ENCODE measurements at regions not wholly inside any gene's neighbourhood (a gene's known extent, or its start where the extent isn't known, plus 50 kb on each side); places are given as distances from the start of the nearest gene placed in this dataset.
A peak's percentile ranks its signal among the peaks of the same experiment; 100 is the strongest.

- TF ChIP-seq CTCF (conservative IDR thresholded peaks at IDR 0.05) (no peak), ZFX (IDR thresholded peaks at IDR 0.05) (no peak)
- no peak overlapping the region for H3K27ac ChIP-seq
Measured at GRCh38 chr6:22940581-22941290, 371.4 kb downstream of the HDGFL1 start.

GRCh38 chr6:22942403-22942802 is 373.0 kb downstream of the HDGFL1 start:
- no peak overlapping the region for H3K27ac ChIP-seq
- TF ChIP-seq CTCF (conservative IDR thresholded peaks at IDR 0.05): no peak

- TF ChIP-seq CTCF (conservative IDR thresholded peaks at IDR 0.05) (no peak), ZFX (IDR thresholded peaks at IDR 0.05) (no peak)
- no peak overlapping the region for H3K27ac ChIP-seq
Measured at GRCh38 chr6:22943327-22943726, 374.0 kb downstream of the HDGFL1 start.

GRCh38 chr6:22949967-22950366 is 380.6 kb downstream of the HDGFL1 start:
- H3K27ac ChIP-seq: no peak overlapping the region
- no peak for TF ChIP-seq ZFX (IDR thresholded peaks at IDR 0.05)
- TF ChIP-seq CTCF (conservative IDR thresholded peaks at IDR 0.05): no peak

- TF ChIP-seq ZFX (IDR thresholded peaks at IDR 0.05) (no peak), CTCF (conservative IDR thresholded peaks at IDR 0.05) (no peak)
- no peak overlapping the region for H3K27ac ChIP-seq
Measured at GRCh38 chr6:22952097-22952496, 382.7 kb downstream of the HDGFL1 start.

- no peak for TF ChIP-seq CTCF (conservative IDR thresholded peaks at IDR 0.05)
- no peak for TF ChIP-seq ZFX (IDR thresholded peaks at IDR 0.05)
- no peak overlapping the region for H3K27ac ChIP-seq
Measured at GRCh38 chr6:22954749-22955385, 385.5 kb downstream of the HDGFL1 start.

- no peak overlapping the region for H3K27ac ChIP-seq
- TF ChIP-seq ZFX (IDR thresholded peaks at IDR 0.05) (no peak), CTCF (conservative IDR thresholded peaks at IDR 0.05) (peak; percentile 14)
Measured at GRCh38 chr6:22956029-22956681, 386.8 kb downstream of the HDGFL1 start.
